KMS-11 (cell line): ENCODE measurements at regions not wholly inside any gene's neighbourhood (a gene's known extent, or its start where the extent isn't known, plus 50 kb on each side); places are given as distances from the start of the nearest gene placed in this dataset.

ENCODE experiments used
- H2AFZ ChIP-seq: fragments of 200-600 bp; sonication (generic); 2 replicates; pipeline ENCODE4 v1.6.1; 2016; ENCODE audit warnings: antibody characterized with exemption, mixed run types, low read depth
- H3K27ac ChIP-seq: fragments of 200-600 bp; sonication (generic); 2 replicates; pipeline ENCODE4 v1.6.1; 2016; ENCODE audit warnings: mild to moderate bottlenecking, mixed run types
- H3K27me3 ChIP-seq: fragments of 200-600 bp; sonication (generic); 2 replicates; pipeline ENCODE4 v1.6.1; 2017; ENCODE audit warnings: mild to moderate bottlenecking, low read depth, mixed run types, moderate library complexity; ENCODE audit not compliant: insufficient read depth
- H3K36me3 ChIP-seq: fragments of 200-600 bp; sonication (generic); 2 replicates; pipeline ENCODE4 v1.6.1; 2017; ENCODE audit warnings: mild to moderate bottlenecking, mixed run types; ENCODE audit not compliant: insufficient read depth
- H3K4me1 ChIP-seq: fragments of 200-600 bp; sonication (generic); 2 replicates; pipeline ENCODE4 v1.6.1; 2016; ENCODE audit warnings: mild to moderate bottlenecking, low read depth, mixed run types; ENCODE audit not compliant: poor library complexity, severe bottlenecking
- H3K4me2 ChIP-seq: fragments of 200-600 bp; sonication (generic); 2 replicates; pipeline ENCODE4 v1.7.0; 2016; ENCODE audit warnings: mild to moderate bottlenecking, mixed run types
- H3K4me3 ChIP-seq: fragments of 200-600 bp; sonication (generic); IDR thresholded peaks from 2 replicates; pipeline ENCODE4 v1.6.1; 2017; ENCODE audit warnings: low read depth, low read length, mixed read lengths; ENCODE audit not compliant: insufficient read depth
- H3K79me2 ChIP-seq: fragments of 200-600 bp; sonication (generic); 2 replicates; pipeline ENCODE4 v1.6.1; 2016; ENCODE audit warnings: low read depth, mixed run types; ENCODE audit not compliant: insufficient read depth
- H3K9ac ChIP-seq: fragments of 200-600 bp; sonication (generic); 2 replicates; pipeline ENCODE4 v1.6.1; 2016; ENCODE audit warnings: mild to moderate bottlenecking, mixed run types
- H4K20me1 ChIP-seq: fragments of 200-600 bp; sonication (generic); 2 replicates; pipeline ENCODE4 v1.6.1; 2016; ENCODE audit warnings: mild to moderate bottlenecking, mixed run types; ENCODE audit not compliant: insufficient read depth
- CTCF ChIP-seq: fragments of 200-600 bp; sonication (generic); conservative IDR thresholded peaks from 2 replicates; pipeline ENCODE4 v1.6.1; 2017; ENCODE audit warnings: low read depth, mild to moderate bottlenecking, antibody characterized with exemption, low read length, moderate library complexity, mixed read lengths

- H2AFZ ChIP-seq, result no peak overlapping the region
- no peak overlapping the region for H3K9ac ChIP-seq
- no peaks in the 10 kb centered on the region for H3K79me2 ChIP-seq
- no peaks in the 10 kb centered on the region for H3K36me3 ChIP-seq
- no peak for TF ChIP-seq CTCF
- no peak overlapping the region for H3K4me3 ChIP-seq
- no peak overlapping the region for H3K4me2 ChIP-seq
- H3K27ac ChIP-seq, result no peak overlapping the region
- no peaks in the 10 kb centered on the region for H3K27me3 ChIP-seq
- no peaks in the 10 kb centered on the region for H3K4me1 ChIP-seq
- no peaks in the 10 kb centered on the region for H4K20me1 ChIP-seq
These were observed 84.7 kb upstream of the VASH1 start for GRCh38 chr14:76676539-76676938.

DNA sequence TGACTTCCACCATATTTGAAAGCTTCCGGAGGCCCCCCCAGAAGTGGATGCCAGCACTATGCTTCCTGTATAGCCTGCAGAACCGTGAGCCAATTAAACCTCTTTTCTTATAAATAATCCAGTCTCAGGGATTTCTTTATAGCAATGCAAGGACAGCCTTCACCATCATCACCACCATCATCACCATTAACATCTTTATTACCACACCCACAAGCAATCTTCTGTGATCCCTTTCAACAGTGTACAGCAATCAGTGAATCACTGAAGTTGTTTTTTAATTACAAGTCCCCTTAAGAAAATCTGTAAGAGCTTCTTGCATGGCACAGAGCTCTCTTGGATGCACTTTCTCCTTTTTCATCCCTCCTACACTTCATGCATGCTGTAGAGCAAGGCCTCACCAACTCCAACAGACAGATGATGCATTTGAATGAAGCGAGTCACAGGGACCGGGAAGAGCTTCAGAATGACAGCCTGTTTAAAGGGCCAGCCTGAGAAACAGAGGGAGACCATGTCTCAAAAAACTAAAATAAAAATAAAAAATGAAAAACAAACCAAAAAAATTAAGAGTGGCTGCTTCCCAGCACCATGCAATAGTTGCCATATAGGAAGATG, 83.6 kb upstream of the VASH1 start:
- H3K4me2 ChIP-seq, result no peak overlapping the region
- no peaks in the 10 kb centered on the region for H3K79me2 ChIP-seq
- no peak overlapping the region for H2AFZ ChIP-seq
- H3K27ac ChIP-seq, result no peak overlapping the region
- no peaks in the 10 kb centered on the region for H4K20me1 ChIP-seq
- no peak for TF ChIP-seq CTCF
- H3K36me3 ChIP-seq, result no peaks in the 10 kb centered on the region
- H3K4me1 ChIP-seq, result no peaks in the 10 kb centered on the region
- H3K27me3 ChIP-seq, result no peaks in the 10 kb centered on the region
- no peak overlapping the region for H3K4me3 ChIP-seq
- no peak overlapping the region for H3K9ac ChIP-seq

DNA sequence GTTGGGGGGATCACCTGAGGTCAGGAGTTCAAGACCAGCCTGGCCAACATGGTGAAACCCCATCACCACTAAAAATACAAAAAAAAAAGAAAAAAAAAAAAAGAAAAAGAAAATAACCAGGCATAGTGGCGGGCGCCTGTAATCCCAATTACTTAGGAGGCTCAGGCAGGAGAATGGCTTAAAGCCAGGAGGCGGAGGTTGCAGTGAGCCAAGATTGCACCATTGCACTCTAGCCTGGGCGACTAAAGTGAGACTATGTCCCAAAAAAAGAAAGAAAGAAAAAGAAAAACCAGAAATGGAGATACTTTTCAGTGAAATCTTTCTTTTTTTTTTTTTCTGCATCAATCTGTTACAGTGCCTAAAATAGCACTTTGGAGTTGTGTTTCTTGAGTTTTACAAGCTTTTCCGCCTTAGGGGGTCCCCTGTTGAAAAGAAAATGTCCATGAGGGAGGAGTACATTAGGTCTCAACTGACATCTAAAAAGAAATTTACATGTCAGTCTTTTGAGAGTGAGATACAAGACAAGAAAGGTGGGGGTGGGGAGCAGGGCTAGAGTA, 82.9 kb upstream of the VASH1 start:
- Histone ChIP-seq H3K9ac (no peak overlapping the region), H3K4me2 (no peak overlapping the region)
- TF ChIP-seq CTCF, result no peak

DNA sequence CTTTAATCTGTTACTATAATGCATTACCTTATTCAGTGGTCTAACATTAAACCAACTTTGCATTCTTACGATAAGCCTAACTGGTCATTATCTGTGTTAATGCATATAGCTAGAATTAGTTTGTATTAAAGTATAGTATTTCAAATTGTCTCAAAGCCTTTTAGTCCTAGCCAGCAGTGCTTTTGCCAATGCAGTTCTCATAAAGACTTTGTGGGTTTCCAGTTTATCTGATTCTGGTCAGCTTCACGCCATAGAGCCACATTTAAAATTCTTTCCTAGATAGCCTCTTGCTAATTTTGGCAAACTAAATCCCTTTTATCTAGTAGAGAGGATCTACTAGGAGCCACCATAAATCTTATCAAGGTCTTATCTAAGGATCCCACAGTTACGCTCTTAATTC, 78.9 kb upstream of the VASH1 start:
- no peaks in the 10 kb centered on the region for H3K27me3 ChIP-seq
- no peaks in the 10 kb centered on the region for H3K4me1 ChIP-seq
- no peak overlapping the region for H2AFZ ChIP-seq
- no peaks in the 10 kb centered on the region for H4K20me1 ChIP-seq
- H3K4me3 ChIP-seq, result no peak overlapping the region
- no peak overlapping the region for H3K9ac ChIP-seq
- TF ChIP-seq CTCF, result no peak
- no peak overlapping the region for H3K4me2 ChIP-seq
- H3K79me2 ChIP-seq, result no peaks in the 10 kb centered on the region
- H3K27ac ChIP-seq, result no peak overlapping the region
- no peaks in the 10 kb centered on the region for H3K36me3 ChIP-seq

More for the DNA sequence above, 82.9 kb upstream of the VASH1 start:
- Histone ChIP-seq H3K27ac (no peak overlapping the region), H3K36me3 (no peaks in the 10 kb centered on the region), H4K20me1 (no peaks in the 10 kb centered on the region), H3K27me3 (no peaks in the 10 kb centered on the region), H3K4me3 (no peak overlapping the region), H2AFZ (no peak overlapping the region), H3K4me1 (no peaks in the 10 kb centered on the region), H3K79me2 (no peaks in the 10 kb centered on the region)
